H1 (cell line): ENCODE measurements at regions not wholly inside any gene's neighbourhood (a gene's known extent, or its start where the extent isn't known, plus 50 kb on each side); places are given as distances from the start of the nearest gene placed in this dataset.

Experiments
- BRCA1 ChIP-seq: IDR thresholded peaks from 2 replicates; pipeline ENCODE4 v1.6.1; 2012; ENCODE audit warnings: low read depth, low read length, improper control_type of control experiment
- CBX5 ChIP-seq: fragments of 300-800, 300-1000 bp; sonication (generic); IDR thresholded peaks from 2 replicates; pipeline ENCODE4 v1.7.1; 2016; ENCODE audit warnings: antibody characterized with exemption, low read length, low read depth
- RBBP5 ChIP-seq: IDR thresholded peaks from 2 replicates; pipeline ENCODE4 v1.7.1; 2012; ENCODE audit warnings: low read depth, mild to moderate bottlenecking, inconsistent platforms, low read length, moderate library complexity, borderline replicate concordance
- RXRA ChIP-seq: IDR thresholded peaks from 2 replicates; pipeline ENCODE4 v1.6.1; 2011; ENCODE audit warnings: low read depth, mild to moderate bottlenecking, low read length, moderate library complexity; ENCODE audit not compliant: insufficient read depth
- SIX5 ChIP-seq: IDR thresholded peaks from 2 replicates; pipeline ENCODE4 v1.6.1; 2011; ENCODE audit warnings: mild to moderate bottlenecking, low read depth, low read length
- TF ChIP-seq, protein P1 (sequence below), 3 experiments: IDR thresholded peaks; 1 replicate in 2 of 3; 2 replicates in 1 of 3; pipeline versions ENCODE4 v1.5.1 to v1.6.1; 2011; ENCODE audit warnings: low read length in 3 of 3, mild to moderate bottlenecking in 3 of 3, inconsistent platforms in 2 of 3, low read depth in 1 of 3, moderate library complexity in 1 of 3; ENCODE audit not compliant: insufficient read depth in 1 of 3; ENCODE audit errors: control extremely low read depth in 1 of 3

DNA sequence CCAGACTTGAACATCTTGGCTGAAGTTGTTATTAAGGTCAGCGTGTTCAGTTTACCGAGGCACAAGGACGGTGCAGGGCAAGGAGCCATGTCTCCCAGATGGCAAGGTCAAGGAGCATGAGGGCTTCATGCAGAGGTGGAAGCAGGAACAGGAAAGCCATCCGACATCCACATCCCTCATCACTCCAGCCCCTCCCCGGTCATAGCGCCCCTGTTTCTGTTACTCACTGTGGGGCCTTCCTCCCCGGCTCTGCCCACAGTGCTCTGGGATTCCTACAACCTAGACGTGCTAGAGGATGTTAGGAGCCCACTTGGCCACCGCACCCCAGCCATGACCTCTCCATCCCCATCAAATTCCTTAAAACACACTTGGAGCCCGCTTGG is 146.7 kb downstream of the TTLL2 start (continued):
- TF ChIP-seq, protein P1, sequence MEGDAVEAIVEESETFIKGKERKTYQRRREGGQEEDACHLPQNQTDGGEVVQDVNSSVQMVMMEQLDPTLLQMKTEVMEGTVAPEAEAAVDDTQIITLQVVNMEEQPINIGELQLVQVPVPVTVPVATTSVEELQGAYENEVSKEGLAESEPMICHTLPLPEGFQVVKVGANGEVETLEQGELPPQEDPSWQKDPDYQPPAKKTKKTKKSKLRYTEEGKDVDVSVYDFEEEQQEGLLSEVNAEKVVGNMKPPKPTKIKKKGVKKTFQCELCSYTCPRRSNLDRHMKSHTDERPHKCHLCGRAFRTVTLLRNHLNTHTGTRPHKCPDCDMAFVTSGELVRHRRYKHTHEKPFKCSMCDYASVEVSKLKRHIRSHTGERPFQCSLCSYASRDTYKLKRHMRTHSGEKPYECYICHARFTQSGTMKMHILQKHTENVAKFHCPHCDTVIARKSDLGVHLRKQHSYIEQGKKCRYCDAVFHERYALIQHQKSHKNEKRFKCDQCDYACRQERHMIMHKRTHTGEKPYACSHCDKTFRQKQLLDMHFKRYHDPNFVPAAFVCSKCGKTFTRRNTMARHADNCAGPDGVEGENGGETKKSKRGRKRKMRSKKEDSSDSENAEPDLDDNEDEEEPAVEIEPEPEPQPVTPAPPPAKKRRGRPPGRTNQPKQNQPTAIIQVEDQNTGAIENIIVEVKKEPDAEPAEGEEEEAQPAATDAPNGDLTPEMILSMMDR (IDR thresholded peaks at IDR 0.05; ENCODE audit: control extremely low read depth in 1 of 3, insufficient read depth in 1 of 3, low read depth in 1 of 3, low read length in 3 of 3) = no peak
- no peak for TF ChIP-seq CBX5
- no peak for TF ChIP-seq SIX5
- TF ChIP-seq BRCA1 = no peak
- no peak for TF ChIP-seq RBBP5
- TF ChIP-seq RXRA = no peak
